Stomach (tissue), 4 donors: ENCODE measurements at regions not wholly inside any gene's neighbourhood (a gene's known extent, or its start where the extent isn't known, plus 50 kb on each side); places are given as distances from the start of the nearest gene placed in this dataset.

Experiments used
- POLR2A ChIP-seq, 4 donors: fragments of 450-650 bp; IDR thresholded peaks; one replicate each; pipeline ENCODE4 v1.6.1; 2016; ENCODE audit warnings: antibody characterized with exemption in 4 of 4, control low read depth in 2 of 4, mild to moderate bottlenecking in 1 of 4, moderate library complexity in 1 of 4
- POLR2AphosphoS5 ChIP-seq, 3 donors: sonication (generic); formaldehyde crosslinking; IDR thresholded peaks; one replicate each; pipeline ENCODE4 v1.6.1; 2016; ENCODE audit warnings: antibody characterized with exemption in 3 of 3
- TF ChIP-seq, protein P1 (sequence below), 7 experiments: fragments of 450-650 bp in 4 of 7; fragments of 200-600 bp in 3 of 7; sonication (generic) in 3 of 7; IDR thresholded peaks; one replicate each; pipeline ENCODE4 v1.5.1; 2016 to 2019; ENCODE audit warnings: antibody characterized with exemption in 7 of 7, control low read depth in 2 of 7, mild to moderate bottlenecking in 1 of 7

DNA sequence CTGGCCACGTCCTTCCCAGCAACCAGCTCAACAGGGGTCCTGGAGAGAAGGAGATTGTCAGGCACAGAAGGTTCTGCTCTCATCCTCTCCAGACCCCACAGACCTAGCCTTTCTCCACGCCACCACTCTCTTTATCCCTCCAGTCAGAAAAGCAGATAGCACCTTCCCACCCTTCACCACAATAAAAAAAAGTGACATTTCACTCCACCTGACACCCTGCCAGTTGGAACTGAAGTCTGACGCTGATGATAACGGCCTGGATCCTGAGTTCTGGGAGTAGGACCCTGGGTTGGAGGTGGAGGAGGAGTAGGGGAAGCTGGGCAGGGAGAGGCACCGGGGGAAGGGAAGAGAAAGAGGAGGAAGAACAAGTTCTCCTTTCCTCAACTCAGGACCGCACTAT, 127.5 kb upstream of the ANO1 start:
- TF ChIP-seq, protein P1, sequence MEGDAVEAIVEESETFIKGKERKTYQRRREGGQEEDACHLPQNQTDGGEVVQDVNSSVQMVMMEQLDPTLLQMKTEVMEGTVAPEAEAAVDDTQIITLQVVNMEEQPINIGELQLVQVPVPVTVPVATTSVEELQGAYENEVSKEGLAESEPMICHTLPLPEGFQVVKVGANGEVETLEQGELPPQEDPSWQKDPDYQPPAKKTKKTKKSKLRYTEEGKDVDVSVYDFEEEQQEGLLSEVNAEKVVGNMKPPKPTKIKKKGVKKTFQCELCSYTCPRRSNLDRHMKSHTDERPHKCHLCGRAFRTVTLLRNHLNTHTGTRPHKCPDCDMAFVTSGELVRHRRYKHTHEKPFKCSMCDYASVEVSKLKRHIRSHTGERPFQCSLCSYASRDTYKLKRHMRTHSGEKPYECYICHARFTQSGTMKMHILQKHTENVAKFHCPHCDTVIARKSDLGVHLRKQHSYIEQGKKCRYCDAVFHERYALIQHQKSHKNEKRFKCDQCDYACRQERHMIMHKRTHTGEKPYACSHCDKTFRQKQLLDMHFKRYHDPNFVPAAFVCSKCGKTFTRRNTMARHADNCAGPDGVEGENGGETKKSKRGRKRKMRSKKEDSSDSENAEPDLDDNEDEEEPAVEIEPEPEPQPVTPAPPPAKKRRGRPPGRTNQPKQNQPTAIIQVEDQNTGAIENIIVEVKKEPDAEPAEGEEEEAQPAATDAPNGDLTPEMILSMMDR (IDR thresholded peaks at IDR 0.05) = no peak
- no peak for TF ChIP-seq POLR2AphosphoS5 (IDR thresholded peaks at IDR 0.05)
- no peak for TF ChIP-seq POLR2A (IDR thresholded peaks at IDR 0.05)
